Myocyte (in vitro differentiated cells): ENCODE measurements at regions not wholly inside any gene's neighbourhood (a gene's known extent, or its start where the extent isn't known, plus 50 kb on each side); places are given as distances from the start of the nearest gene placed in this dataset.

ENCODE experiments used
- DNase-seq: peaks from one replicate; pipeline ENCODE4 v3.0.0-alpha.2; 2012; ENCODE audit warnings: low read depth

GRCh38 chr20:60817891-60818290 is 434.2 kb upstream of the CDH4 start:
- no peak for DNase-seq

GRCh38 chr20:60819511-60819910 is 432.6 kb upstream of the CDH4 start:
- DNase-seq = no peak

DNA sequence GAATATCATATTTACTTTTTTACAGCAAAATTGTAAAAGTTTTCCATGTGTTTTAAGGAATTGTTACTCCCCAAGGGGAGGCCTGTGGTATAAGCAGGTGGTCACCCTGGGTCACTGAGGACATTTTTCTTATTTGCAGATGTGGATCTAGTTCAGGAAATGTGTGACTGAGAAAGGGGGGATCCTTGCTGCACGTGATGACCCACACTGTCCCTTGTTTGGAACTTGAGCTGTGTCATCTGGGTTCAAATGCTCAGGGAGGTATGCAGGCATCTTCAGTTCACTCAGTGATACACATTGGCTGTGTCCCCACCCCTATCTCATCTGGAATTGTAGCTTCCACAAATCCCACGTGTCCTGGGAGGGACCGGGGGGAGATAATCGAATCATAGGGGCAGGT is 431.9 kb upstream of the CDH4 start:
- no peak for DNase-seq

DNA sequence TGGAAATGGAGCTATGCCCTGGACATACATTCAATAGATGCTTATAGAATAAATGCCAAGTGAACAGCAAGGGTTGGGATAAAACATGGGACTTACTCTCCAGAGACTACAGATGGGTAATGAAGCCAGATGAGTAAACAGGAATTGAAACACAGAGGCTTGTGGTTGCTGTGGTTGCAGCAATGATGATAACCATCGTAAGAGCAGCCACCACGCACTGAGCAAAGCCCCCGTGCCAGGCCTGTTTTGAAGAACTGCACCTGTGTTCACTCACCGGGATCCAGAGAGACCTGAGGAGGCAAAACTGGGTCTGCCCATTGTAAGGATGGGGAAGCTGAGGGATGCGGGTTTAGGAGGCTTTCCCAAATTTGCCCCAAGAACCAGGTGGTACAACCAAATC is 431.1 kb upstream of the CDH4 start:
- no peak for DNase-seq

DNA sequence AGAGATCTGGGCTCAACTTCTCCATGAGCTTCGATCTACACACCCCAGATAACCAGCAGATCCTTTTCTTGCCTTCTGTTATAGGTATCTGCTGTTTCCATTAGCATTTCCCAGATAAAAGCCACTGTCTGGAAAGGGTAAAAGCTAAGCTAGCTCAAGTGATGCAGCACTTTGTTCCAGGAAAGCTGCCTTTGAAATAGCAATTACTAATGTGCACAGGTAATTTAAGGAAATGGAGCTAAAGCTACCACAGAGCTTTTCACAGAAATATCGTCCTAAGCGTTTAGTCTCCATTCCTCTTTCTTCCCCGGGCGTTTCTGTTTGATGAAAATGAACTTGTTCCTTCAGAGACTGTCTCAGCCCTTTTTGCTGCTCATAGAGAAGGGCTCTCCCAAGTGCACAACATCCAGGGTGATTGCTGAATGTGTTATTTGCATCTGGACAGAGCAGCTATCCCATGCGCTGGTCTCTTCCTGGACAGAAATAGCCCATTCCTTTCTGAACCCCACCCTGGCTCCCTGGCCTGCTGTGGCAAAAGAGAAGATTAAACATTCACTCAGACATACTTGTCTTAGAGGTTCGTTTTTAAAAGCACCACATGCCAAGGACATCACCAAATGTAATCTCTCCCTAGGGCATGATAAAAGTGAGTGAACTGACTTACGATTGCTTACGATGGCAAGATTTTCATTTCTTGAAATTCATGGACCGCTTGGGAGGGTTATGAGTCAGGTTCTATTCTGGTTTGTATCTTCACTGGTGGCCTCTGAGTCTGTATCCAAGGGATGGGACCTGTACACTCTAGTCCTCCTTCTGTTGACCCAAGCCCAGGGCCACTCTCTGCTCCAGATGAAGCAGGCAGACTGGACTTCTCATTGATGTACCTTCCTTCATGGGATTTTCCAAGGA is 429.1 kb upstream of the CDH4 start:
- DNase-seq = no peak

DNA sequence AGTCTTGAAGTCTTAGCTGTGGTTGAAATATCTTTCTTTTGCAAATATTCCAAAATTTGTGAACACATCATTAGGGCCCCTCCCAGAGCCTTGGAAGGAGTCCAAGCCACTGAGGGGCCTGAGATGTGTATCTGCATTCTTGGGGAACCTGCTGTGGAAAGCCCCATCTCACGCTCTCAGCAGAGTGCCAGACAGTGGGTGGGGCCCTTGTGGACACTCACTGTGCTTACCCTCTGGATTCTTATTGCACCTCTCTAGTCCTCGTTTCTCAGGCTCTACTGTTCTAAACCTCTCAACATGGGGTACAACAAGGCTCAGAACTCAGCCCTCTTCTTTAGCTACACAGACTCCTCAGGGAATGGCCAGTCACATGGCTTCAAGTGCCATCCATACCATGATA is 416.2 kb upstream of the CDH4 start:
- no peak for DNase-seq

- DNase-seq = no peak
These were observed 414.8 kb upstream of the CDH4 start for GRCh38 chr20:60837173-60837770.

DNA sequence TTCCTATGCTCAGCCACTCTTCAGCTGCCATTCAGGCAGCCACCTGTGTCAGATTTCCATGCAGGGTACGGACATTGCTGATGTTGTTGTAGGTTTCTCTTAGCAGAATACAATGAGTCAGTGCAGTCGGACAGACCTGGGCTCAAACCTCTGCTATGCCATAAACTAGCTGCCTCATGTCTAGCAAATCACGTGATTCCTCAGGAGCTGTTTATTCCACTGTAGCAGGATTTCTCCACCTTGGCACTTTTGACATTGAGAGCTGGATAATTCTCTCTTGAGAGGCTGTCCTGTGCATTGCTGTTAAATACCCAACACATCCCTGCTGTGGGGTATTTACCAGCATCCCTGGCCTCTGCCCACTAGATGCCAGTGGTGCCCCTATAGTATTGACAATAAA is 413.8 kb upstream of the CDH4 start:
- DNase-seq = no peak

- no peak for DNase-seq
These were observed 411.1 kb upstream of the CDH4 start for GRCh38 chr20:60840971-60841370.

GRCh38 chr20:60845146-60845545 is 406.9 kb upstream of the CDH4 start:
- DNase-seq = no peak

DNA sequence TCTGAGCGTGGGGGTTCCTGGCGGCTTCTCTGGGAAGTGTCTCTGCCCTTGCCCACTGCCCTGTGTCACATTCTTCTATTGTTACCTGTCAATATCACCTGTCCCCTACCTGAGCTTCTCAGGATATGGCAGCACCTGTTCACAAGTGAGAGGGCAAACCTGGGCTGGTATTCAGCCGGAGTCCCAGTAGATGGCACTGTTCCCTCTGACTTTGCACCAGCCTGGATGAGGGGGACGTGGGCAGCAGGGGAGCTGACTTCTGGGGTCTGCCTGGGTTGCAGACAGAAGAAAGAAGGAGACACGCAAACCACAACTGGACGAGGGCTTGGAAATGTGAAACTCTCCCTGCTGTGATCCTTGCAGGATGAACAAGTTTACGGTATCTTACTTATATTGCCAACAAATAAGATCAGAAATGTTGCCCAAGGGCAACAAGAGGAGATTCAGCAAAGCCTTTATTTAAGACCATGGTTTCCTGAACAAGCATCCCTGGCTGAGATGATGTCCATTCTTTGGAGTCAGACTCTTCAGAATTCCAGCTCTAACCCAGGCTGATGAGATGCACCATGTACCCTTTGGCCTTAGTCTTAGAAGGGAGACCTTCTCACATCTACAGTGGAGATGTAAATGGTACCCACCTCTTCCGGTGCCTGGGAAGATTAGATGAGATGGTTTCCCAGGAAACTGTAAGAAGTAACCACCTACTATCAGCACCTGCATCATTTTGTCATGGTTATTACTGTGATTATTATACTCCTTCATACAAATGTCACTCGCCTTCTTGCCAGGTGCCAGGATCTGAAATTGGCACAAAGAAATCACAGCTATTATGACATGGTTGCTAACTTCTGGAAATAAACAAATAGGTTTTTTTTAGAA is 400.0 kb upstream of the CDH4 start:
- DNase-seq = no peak

- no peak for DNase-seq
These were observed 394.4 kb upstream of the CDH4 start for GRCh38 chr20:60857708-60858107.

- no peak for DNase-seq
These were observed 389.5 kb upstream of the CDH4 start for GRCh38 chr20:60862601-60863000.

DNA sequence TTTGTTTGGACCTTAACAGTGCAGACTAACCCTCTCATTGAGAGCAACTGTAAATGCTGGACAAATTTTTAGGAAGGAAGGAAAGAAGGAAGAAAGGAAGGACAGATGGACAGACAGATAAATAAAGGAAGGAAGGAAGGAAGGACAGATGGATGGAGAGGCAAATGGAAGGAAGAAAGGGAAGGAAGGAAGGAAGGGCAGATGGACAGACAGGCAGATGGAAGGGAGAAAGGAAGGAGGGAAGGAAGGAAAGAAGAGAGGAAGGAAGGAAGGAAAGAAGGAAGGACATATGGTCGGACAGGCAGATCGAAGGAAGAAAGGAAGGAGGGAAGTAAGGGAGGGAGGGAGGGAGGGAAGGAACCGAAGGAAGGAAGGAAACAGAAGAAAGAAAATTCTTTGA is 388.5 kb upstream of the CDH4 start:
- no peak for DNase-seq

GRCh38 chr20:60867589-60867988 is 384.5 kb upstream of the CDH4 start:
- no peak for DNase-seq

- DNase-seq = no peak
These were observed 383.7 kb upstream of the CDH4 start for GRCh38 chr20:60868316-60868891.

DNA sequence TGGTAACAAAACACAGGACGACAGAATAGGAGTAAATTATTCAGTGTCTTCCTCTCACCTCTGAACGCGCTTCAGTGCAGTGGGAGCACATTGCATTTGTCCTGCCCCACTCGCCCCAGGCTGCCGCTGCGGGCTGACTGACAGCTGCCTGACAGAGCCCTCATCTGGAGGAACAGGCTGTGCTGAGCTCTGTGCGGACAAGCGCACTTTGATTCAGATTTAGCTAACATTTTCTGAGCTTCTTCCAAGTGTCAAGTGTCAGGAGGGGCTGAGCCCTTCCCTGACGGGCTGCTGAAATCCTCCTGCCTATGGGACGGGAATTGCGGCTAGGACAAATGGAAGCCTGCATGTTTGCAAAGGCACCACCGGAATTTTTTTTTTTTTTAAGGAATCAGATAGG is 383.0 kb upstream of the CDH4 start:
- DNase-seq = no peak

DNA sequence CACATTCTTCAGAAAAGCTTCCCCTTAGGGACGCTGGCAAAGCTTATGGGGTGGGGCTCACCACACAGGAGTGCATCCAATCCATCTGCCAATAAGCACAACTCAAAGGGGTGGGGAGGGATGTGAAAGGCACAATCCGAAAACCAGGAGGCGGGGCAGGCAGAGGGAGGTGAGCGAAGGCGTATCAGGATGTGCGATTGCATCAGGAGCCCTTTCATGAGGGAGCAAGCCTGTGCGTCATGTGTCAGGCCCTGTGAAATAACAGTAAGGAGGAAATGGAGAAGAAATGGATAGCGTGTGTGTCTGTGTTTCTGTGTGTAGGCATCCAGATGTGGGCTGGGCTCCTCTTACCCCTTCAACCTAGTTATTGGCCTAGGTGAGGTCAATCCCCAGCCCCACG is 382.4 kb upstream of the CDH4 start:
- no peak for DNase-seq

GRCh38 chr20:60870040-60870439 is 382.0 kb upstream of the CDH4 start:
- DNase-seq = no peak

GRCh38 chr20:60872224-60872623 is 379.8 kb upstream of the CDH4 start:
- DNase-seq = no peak

GRCh38 chr20:60877071-60877857 is 374.8 kb upstream of the CDH4 start:
- no peak for DNase-seq
